Ammon's horn (tissue), 1 donor: ENCODE measurements at regions not wholly inside any gene's neighbourhood (a gene's known extent, or its start where the extent isn't known, plus 50 kb on each side); places are given as distances from the start of the nearest gene placed in this dataset.
A peak's percentile ranks its signal among the peaks of the same experiment; 100 is the strongest.

Source experiments
- DNase-seq: peaks from one replicate; pipeline ENCODE4 v3.0.0-alpha.2; 2016; ENCODE audit warnings: low spot score

GRCh38 chr3:105923140-105923539, 54.3 kb upstream of the CBLB start:
- DNase-seq, result no peak

GRCh38 chr3:105927741-105928140, 58.9 kb upstream of the CBLB start:
- DNase-seq, result no peak

- no peak for DNase-seq
Observed at GRCh38 chr3:105930733-105931132, 61.9 kb upstream of the CBLB start.

GRCh38 chr3:105931500-105931899, 62.7 kb upstream of the CBLB start:
- DNase-seq, result no peak

GRCh38 chr3:105933871-105934270, 65.1 kb upstream of the CBLB start:
- DNase-seq, result no peak

GRCh38 chr3:105938101-105938500, 69.3 kb upstream of the CBLB start:
- peak; percentile 24 for DNase-seq

GRCh38 chr3:105938806-105939205, 70.0 kb upstream of the CBLB start:
- DNase-seq, result no peak

GRCh38 chr3:105944276-105944675, 75.5 kb upstream of the CBLB start:
- DNase-seq, result no peak

- no peak for DNase-seq
Observed at GRCh38 chr3:105944721-105945120, 75.9 kb upstream of the CBLB start.

- no peak for DNase-seq
Observed at GRCh38 chr3:105948101-105948500, 79.3 kb upstream of the CBLB start.

- DNase-seq, result no peak
Observed at GRCh38 chr3:105950881-105951600, 82.2 kb upstream of the CBLB start.

GRCh38 chr3:105953831-105954230, 85.0 kb upstream of the CBLB start:
- DNase-seq, result no peak

GRCh38 chr3:105956306-105956705, 87.5 kb upstream of the CBLB start:
- no peak for DNase-seq

- no peak for DNase-seq
Observed at GRCh38 chr3:105957722-105958121, 88.9 kb upstream of the CBLB start.

GRCh38 chr3:105958237-105959000, 89.6 kb upstream of the CBLB start:
- DNase-seq, result no peak

- DNase-seq, result no peak
Observed at GRCh38 chr3:105959851-105960250, 91.0 kb upstream of the CBLB start.

GRCh38 chr3:105960381-105960780, 91.6 kb upstream of the CBLB start:
- DNase-seq, result no peak

GRCh38 chr3:105963161-105963560, 94.3 kb upstream of the CBLB start:
- DNase-seq, result no peak

GRCh38 chr3:105965384-105965783, 96.6 kb upstream of the CBLB start:
- no peak for DNase-seq

GRCh38 chr3:105967117-105967516, 98.3 kb upstream of the CBLB start:
- DNase-seq, result no peak

GRCh38 chr3:105970283-105970682, 101.5 kb upstream of the CBLB start:
- DNase-seq, result no peak

GRCh38 chr3:105972069-105972468, 103.3 kb upstream of the CBLB start:
- no peak for DNase-seq

- DNase-seq, result no peak
Observed at GRCh38 chr3:105974381-105974780, 105.6 kb upstream of the CBLB start.

- no peak for DNase-seq
Observed at GRCh38 chr3:105976196-105976595, 107.4 kb upstream of the CBLB start.
